HL-60 (cell line): ENCODE measurements at regions not wholly inside any gene's neighbourhood (a gene's known extent, or its start where the extent isn't known, plus 50 kb on each side); places are given as distances from the start of the nearest gene placed in this dataset.

Experiments
- DNase-seq, 2 experiments: peaks; one replicate each; pipeline ENCODE4 v3.0.0-alpha.2; 2010 to 2020; ENCODE audit warnings: low read depth in 1 of 2, low spot score in 1 of 2
- H3K27ac ChIP-seq: fragments of 250-450 bp; sonication (Bioruptor Pico); replicated peaks from 2 replicates; pipeline ENCODE4 v1.5.1; 2020; ENCODE audit warnings: mild to moderate bottlenecking, moderate library complexity
- H3K27me3 ChIP-seq: fragments of 250-450 bp; sonication (Bioruptor Pico); 2 replicates; pipeline ENCODE4 v1.5.1; 2021; ENCODE audit warnings: mild to moderate bottlenecking, moderate library complexity; ENCODE audit not compliant: insufficient read depth, poor library complexity, severe bottlenecking
- H3K4me3 ChIP-seq: replicated peaks from 2 replicates; pipeline ENCODE4 v1.5.1; 2011; ENCODE audit warnings: mild to moderate bottlenecking, control low read depth, low read length; ENCODE audit not compliant: insufficient read depth
- CTCF ChIP-seq: IDR thresholded peaks from one replicate; pipeline ENCODE4 v1.5.1; 2011; ENCODE audit warnings: low read length, control low read depth, inconsistent platforms; ENCODE audit not compliant: insufficient read depth
- GABPA ChIP-seq: IDR thresholded peaks from 2 replicates; pipeline ENCODE4 v1.6.1; 2012; ENCODE audit warnings: low read depth
- POLR2AphosphoS5 ChIP-seq: IDR thresholded peaks from 2 replicates; pipeline ENCODE4 v1.6.1; 2012; ENCODE audit warnings: low read depth
- REST ChIP-seq: IDR thresholded peaks from 2 replicates; pipeline ENCODE4 v1.6.1; 2012; ENCODE audit warnings: low read depth; ENCODE audit not compliant: insufficient replicate concordance
- SPI1 ChIP-seq: IDR thresholded peaks from 2 replicates; pipeline ENCODE4 v1.6.1; 2012; ENCODE audit warnings: low read depth, mild to moderate bottlenecking, borderline replicate concordance

GRCh38 chr14:40119321-40119720 is 687.1 kb upstream of the FBXO33 start:
- TF ChIP-seq CTCF (no peak), SPI1 (no peak), GABPA (no peak), REST (no peak), POLR2AphosphoS5 (no peak)
- no peaks in the 10 kb centered on the region for H3K27me3 ChIP-seq
- no peak for DNase-seq
- H3K27ac ChIP-seq = no peak overlapping the region
- H3K4me3 ChIP-seq = no peak overlapping the region

GRCh38 chr14:40115583-40115982 is 683.4 kb upstream of the FBXO33 start:
- DNase-seq = no peak
- Histone ChIP-seq H3K4me3 (no peak overlapping the region), H3K27me3 (no peaks in the 10 kb centered on the region), H3K27ac (no peak overlapping the region)
- no peak for TF ChIP-seq CTCF
- no peak for TF ChIP-seq GABPA
- no peak for TF ChIP-seq REST
- no peak for TF ChIP-seq SPI1
- TF ChIP-seq POLR2AphosphoS5 = no peak

- no peak for DNase-seq
- TF ChIP-seq POLR2AphosphoS5 (no peak), GABPA (no peak), REST (no peak), CTCF (no peak), SPI1 (no peak)
- Histone ChIP-seq H3K27ac (no peak overlapping the region), H3K27me3 (no peaks in the 10 kb centered on the region), H3K4me3 (no peak overlapping the region)
Observed at GRCh38 chr14:40113671-40114070, 681.4 kb upstream of the FBXO33 start.
